D721Med (cell line): ENCODE measurements at regions not wholly inside any gene's neighbourhood (a gene's known extent, or its start where the extent isn't known, plus 50 kb on each side); places are given as distances from the start of the nearest gene placed in this dataset.
"Not testable (repeated sequence)": the region's sequence is repeated elsewhere in the genome, so short reads cannot be mapped to it uniquely, and the experiment has no call there.

Source experiments
- DNase-seq: peaks from one replicate; pipeline ENCODE4 v3.0.0; 2011; ENCODE audit warnings: low spot score; ENCODE audit not compliant: insufficient read length
- FAIRE-seq: peaks from 2 replicates; lab custom pipeline; 2011; peaks lifted over from hg19 to GRCh38; lab: Jason Lieb, UNC
- CTCF ChIP-seq: IDR thresholded peaks from 2 replicates; pipeline ENCODE4 v1.5.1; 2012; ENCODE audit warnings: mild to moderate bottlenecking, control low read depth; ENCODE audit not compliant: insufficient read depth; ENCODE audit errors: missing control alignments

- no peak for FAIRE-seq
- no peak for TF ChIP-seq CTCF
- no peak for DNase-seq
Observed at GRCh38 chr5:143636931-143637528, 174.9 kb upstream of the HMHB1 start.

GRCh38 chr5:143635888-143636287 lies 176.1 kb upstream of the HMHB1 start:
- TF ChIP-seq CTCF: no peak
- no peak for FAIRE-seq
- no peak for DNase-seq

GRCh38 chr5:143635146-143635752 lies 176.7 kb upstream of the HMHB1 start:
- no peak for TF ChIP-seq CTCF
- no peak for DNase-seq
- peak; percentile 72 for FAIRE-seq

GRCh38 chr5:143634689-143635088 lies 177.3 kb upstream of the HMHB1 start:
- no peak for DNase-seq
- FAIRE-seq: no peak
- no peak for TF ChIP-seq CTCF

- no peak for DNase-seq
- TF ChIP-seq CTCF: no peak
Observed at GRCh38 chr5:143629871-143630659, 181.9 kb upstream of the HMHB1 start.

GRCh38 chr5:143625048-143625447 lies 186.9 kb upstream of the HMHB1 start:
- not testable (repeated sequence) for DNase-seq, FAIRE-seq

More at GRCh38 chr5:143629871-143630659, 181.9 kb upstream of the HMHB1 start:
- no peak for FAIRE-seq

GRCh38 chr5:143624465-143624864 lies 187.5 kb upstream of the HMHB1 start:
- DNase-seq (no peak), FAIRE-seq (no peak)
- no peak for TF ChIP-seq CTCF
